NCI-H526 (cell line): ENCODE measurements at regions not wholly inside any gene's neighbourhood (a gene's known extent, or its start where the extent isn't known, plus 50 kb on each side); places are given as distances from the start of the nearest gene placed in this dataset.
"Not testable (repeated sequence)": the region's sequence is repeated elsewhere in the genome, so short reads cannot be mapped to it uniquely, and the experiment has no call there.

Source experiments
- DNase-seq, 2 experiments: peaks; one replicate each; lab custom pipeline; 2025; lab: John Stamatoyannopoulos, UW

DNA sequence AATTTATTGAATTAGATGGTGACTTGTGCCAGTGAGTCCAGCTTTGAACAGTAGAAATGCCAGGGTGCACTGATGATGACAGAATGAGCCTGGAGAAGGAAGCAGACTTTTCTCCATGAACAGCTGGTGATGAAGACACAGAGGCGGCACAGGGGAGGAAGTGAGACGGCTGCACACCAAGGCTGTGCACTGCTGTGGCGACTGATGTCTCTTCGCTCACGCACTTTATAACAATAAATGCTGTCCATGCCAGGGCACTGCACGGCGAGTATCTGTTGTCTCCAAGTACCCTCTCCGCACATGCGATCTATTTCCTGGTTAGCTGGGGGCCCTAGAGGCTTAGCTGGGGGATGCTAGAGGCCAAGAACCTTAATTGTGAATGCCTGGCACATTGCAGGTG, 175.2 kb downstream of the TMEM200C start:
- DNase-seq, result no peak

DNA sequence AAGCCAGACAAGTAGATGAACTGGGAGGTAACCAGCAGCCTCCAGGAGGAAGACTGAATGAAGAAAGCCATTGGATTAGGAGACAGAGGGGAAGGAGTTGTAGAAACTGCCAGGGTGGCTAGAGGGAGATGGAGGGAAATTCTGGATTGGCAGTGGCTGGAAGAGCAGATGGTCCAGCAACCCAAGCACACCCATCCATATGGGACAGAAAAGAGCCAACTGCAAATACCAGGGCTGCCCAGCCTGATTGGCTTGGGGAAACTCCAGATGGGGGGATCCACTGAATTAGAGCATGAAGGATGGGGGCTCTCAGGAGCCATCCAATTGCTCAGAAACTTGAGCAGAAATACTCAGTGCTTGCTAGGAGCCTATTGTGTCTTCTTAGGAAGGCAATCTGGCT, 173.5 kb upstream of the EPB41L3 start:
- no peak for DNase-seq

DNA sequence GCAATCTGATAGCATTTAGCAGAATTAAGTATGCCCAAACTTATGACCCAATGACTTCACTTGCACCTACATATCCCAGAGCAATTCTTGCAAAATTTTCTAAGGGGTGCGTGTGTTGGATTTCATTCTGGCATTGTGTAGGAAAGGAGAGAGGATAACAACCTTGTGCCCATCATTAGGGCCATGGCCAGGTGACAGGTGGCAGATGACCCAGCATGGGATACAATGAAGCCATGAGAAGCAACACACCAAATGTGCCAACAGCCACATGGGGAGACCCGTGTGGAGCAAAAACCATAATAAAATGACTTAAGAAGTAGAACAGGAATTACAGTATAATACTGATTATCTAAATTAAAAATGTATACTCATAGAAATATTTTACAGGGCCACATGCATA, 166.9 kb upstream of the EPB41L3 start:
- no peak for DNase-seq

DNA sequence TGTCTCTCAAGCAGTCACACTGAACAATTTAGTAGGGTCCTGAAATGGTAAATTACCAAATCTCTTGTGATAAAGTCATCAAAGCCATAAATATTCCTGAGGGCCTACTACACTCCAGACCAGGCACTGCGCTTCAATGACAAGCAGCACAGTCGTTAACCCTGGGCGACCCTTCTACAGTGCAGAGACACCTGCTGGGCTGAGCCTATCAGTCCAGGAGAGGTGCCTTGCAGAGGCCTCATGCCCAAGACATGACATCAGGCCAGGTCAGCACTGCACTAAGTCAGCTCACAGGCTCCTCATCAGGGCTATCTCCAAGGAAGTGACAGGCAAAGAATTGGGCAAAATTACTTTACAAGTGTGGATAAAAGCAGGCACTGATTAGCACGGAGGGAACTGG, 166.4 kb upstream of the EPB41L3 start:
- DNase-seq, result no peak

DNA sequence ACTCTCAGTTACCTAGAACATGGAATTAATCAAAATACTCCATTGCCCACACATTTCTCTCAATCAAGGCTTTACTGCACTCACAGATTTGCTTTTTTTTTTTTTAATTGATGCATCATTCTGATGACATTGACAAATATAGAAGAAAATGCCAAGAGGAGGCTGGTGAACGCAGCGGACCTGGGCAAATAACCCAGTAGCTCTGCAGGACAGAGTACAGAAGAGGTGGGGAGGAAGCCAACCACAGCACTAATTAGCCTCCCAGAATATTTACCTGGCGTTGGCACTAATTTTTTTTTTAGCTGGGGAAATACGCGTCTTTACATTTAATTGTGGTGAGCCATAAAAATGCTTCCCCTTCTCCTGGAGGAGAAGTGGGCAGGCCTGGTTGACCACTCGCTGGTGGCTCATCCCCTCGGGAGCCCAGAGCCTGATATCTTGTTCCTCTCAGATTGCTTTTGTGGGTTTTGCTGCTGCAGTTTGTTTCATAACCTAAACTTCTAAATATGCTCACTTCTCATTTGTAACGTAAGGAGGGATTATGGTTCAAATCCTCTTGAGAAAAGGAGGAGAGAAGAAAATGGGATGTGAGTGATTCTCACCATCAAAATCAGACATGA, 165.8 kb upstream of the EPB41L3 start:
- no peak for DNase-seq

DNA sequence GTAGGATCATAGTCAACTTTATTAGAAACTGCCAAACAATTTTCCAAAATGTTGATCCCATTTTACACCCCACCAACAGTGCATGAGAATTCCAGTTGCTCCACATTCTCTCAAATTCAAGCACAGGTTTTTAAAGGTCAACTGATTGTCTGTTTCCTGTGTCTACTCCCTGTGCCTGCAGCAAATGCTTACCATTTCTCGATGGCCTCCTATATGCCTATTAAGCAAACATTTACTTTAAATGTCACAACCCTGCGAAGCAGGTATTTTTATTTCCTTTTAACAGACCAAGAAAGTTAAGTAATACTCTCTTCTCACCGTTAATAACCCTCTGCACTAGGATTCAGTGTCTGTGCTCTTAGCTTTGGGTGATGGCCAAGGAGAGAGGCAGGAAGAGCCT, 163.8 kb upstream of the EPB41L3 start:
- DNase-seq, result no peak

DNA sequence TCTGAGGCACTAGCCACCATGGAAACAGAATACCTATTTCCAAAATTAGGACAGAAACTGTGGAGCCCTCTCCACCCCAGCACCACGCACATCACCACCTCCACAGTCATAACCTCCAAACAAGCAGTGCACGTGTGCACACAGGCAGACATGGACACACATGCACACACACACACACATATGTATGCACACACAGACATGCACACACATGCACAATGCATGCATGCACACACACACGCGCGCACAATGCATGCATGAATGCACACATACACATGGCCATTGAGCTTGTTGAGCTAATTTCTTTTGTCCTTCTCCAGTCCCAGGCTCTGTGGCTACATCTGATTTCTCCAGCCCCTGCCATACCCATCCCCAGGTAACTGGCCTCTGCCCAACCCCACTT, 161.6 kb upstream of the EPB41L3 start:
- no peak for DNase-seq

DNA sequence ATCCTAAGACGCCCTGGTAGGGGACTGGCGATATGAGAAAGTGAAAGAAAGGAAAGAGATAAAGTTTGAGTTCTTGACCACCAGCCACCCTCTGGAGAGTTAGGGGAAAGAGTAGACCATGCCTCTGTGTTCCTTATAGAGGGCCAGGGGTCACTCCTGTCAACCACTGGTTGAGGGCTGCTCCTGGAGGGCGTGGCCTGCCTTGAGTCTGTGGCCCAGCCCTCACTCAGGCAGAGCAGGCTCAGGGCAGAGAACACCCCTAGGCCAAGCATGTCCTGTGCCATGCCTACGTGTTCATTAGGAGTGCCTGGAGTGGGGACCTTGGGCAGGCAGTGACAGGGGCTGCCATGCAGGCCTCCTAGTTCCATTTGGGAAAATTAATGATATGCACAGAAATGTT, 161.1 kb upstream of the EPB41L3 start:
- no peak for DNase-seq

DNA sequence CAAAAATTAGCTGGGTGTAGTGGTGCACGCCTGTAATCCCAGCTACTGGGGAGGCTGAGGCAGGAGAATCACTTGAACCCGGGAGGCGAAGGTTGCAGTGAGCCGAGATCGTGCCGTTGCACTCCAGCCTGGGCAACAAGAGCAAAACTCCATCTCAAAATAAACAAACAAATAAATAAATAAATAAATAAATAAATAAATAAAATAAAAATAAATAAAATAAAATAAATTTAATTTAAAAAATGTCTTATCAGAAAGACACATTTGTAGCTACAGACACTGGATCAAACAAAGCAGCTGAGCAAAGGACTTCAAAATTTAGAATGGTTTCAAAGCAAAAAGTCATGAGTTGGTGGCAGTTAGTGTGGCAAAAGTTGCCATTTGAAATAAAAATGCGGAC, 158.2 kb upstream of the EPB41L3 start:
- DNase-seq, result not testable (repeated sequence)

DNA sequence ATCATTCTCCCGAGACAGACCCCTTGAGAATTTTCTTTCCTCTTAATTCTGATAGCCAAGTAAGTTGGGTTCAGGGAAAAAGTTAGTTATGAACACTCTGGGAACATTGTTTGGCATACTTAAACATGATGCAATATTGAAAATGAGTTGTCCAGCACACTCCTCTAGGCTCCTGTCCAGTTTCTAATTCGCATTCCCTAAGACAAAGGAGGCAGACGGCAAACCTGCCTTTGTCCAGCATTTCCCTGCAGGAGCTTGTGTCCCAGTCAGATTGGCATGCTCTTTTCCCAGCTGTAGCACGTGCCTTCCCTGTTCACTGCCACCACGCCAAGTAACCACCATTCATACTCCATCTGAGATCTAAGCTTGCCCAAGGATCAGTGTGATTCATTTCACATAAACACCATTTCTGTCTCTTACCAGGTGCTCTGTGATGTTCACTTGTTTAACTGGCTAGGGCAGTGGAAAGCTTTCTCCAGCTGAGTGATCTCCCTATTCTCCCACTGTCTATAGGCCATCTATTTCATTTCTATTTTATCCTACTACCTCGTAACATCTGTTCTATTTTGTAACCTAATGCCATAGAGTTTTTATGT, 150.0 kb upstream of the EPB41L3 start:
- no peak for DNase-seq

DNA sequence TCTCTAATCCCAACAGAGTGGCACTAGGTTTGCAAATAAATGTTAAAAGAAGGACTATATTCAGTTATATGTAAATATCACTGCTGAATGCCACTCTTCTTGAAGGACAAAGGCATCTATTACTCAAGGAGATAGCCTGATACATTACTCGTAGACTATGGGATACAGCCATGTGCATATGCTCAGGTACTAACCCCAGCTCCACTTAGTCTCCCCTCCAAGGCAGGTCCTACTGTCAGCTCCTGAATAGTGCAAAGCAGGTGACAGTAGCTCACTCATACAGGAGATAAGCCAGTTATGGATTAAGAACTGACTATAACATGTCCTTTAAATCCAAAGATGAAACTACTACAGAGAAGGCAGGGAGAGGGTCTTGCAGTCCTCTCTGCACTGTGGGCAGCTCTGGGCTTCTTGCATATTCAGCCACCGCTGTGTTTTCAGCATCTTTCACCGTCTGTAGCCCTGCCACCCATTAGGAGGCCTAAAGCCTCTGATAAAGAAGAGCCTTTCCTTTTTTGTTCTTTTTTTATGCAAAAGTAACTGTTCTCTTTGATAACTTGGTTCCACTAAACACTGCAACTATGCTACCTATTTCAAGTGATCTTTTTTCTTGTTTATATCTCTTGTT, 135.1 kb upstream of the EPB41L3 start:
- no peak for DNase-seq

DNA sequence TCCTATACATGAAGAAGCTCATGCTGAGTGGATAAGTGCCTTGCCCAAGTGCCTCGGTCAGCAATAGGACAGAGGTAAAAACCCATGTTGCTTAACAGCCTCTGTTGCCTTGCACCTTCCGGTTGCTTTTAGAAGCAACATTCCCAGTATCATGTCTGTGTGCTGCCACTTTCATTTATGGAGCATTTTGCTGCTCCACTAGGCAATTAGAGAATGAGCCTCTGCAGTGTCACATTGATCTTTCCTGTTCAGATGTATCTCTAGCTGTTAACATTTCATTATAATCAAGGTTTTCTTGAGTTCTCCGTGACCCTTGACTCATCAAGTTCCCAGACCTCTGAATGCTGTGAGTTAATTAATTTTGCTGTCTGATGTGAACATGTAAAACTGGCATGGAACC, 134.5 kb upstream of the EPB41L3 start:
- no peak for DNase-seq

DNA sequence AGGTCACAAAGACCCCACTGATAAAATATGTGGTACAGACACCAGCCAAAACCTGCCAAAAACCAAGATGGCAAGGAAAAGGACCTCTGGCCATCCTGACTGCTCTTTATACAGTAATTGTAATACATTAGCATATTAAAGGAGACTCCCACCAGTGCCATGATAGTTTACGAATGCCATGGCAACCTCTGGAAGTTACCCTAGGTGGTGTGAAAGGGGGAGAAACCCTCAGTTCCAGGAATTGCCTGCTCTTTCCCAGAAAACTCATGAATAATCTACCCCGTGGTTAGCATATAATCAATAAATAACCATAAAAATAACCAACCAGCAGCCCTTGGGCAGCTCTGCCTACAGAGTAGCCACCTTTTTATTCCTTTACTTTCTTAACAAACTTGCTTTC, 129.8 kb upstream of the EPB41L3 start:
- no peak for DNase-seq

DNA sequence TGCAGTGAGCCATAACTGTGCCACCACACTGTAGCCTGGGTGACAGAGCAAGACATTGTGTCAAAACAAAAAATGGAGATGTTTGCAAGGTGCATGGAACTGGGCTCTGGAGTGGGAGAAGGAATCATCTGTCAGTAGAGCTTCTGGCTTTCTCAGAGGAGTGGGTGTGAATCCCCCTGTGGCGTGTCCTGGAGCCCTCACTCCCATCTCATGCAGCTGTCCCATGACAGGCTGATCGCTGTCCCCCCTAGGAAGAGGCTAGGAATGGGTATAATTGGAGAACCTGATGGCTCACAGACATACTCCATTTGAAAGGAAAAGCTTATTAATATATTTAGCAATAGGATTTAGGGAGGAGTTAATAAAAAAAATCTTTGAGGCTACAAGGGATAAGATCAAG, 125.8 kb upstream of the EPB41L3 start:
- no peak for DNase-seq

DNA sequence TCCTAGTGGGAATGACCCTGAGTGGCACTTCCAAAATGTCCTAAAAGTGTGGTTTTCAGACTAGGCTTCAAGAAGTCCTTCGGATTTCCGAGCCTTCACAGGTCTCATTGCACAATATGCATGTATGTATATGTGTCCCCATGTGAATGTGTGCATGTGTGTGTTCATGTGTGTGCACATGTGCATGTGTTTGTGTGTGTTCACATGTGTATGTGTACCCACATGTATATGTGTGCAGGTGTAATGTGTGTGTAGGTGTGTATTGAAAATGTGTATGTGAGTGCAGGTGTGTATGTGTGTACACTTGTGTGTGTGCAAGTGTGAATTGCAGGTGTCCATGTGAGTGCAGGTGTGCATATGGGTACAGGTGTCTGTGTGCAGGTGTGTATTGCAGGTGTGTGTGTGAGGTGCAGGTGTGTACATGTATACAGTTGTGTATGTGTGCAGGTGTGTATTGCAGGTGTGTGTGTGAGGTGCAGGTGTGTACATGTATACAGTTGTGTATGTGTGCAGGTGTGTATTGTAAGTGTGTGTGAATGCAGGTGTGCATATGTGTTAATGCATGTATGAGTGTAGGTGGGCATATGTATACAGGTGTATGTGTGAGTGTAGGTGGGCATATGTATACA, 124.4 kb upstream of the EPB41L3 start:
- no peak for DNase-seq

DNA sequence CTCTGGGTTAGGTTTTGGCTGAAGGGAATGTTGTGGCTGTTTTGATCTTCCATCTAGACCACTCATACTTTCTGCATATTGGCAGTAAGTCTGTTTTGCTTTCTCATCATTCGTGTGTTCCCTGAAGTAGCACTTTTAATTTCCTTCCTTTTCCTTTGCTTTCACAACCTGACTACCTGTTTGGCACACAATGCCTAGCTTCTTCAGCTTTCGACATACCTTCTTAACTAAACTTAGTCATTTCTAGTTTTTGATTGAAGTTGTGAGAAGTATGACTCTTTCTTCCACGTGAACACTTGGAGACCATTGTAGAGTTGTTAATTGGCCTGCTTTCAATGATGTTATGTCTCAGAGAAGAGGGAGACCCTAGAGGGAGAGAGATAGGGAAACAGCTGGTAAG, 123.6 kb upstream of the EPB41L3 start:
- DNase-seq, result no peak

DNA sequence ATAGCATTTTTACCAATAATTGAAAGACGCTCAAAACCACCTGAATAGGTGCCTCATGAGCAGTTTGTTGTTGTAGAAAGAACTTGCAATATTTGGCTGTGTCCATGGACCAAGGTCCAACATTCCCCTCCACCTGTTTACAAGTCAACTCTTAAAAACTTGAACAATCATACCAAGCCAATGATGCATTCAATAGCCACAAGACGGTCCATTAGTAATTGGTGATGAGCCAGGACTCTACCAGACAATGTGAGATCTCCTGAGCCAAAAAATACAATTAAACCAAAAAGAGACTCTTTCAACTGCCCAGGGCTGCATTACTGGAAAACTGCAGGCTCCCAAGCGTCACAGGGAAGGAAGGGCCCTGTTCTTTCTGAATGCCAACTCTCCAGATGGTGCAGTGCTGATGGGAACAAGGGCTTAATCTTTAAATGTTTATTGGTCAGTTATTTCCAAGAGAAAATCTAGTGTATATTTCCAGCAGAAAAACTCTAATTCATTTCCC, 118.8 kb upstream of the EPB41L3 start:
- DNase-seq, result no peak

DNA sequence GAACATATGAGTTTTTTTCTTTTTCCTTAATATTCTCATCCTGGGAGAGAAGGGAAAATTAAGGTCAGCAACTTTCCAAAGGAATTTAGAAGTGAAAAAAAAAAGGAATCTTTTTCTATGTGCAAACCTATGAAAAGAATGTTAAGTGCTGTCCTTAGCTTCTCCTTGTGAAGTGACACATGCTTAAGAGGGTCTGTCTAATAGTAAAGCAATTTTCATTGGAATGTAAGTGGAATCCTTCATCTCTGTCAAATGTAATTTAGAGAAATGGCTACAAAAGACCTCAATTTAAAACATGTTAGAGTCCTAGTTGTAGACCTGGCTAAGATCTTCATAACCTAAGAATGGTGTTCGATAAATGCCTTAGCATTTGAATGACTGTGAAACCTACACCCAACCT, 117.4 kb upstream of the EPB41L3 start:
- no peak for DNase-seq

DNA sequence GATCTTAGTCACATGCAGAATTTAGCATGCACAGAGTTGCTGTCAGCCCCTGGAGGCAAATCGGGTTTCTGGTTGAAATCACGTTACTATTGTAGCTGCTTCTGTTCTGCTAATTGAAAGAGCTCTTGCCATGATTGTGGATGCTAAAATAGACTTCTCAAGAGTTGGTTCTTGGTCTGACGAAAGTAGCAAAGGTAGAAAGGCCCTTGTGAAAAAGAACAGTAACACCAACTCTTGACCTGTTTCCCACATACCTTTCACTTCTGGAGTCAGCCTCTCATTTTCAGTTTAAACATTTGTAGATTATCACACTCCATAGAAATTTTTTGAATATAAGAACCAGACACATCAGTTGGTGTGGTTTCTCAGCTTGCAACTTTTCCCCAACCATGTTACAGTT, 110.0 kb upstream of the EPB41L3 start:
- no peak for DNase-seq

DNA sequence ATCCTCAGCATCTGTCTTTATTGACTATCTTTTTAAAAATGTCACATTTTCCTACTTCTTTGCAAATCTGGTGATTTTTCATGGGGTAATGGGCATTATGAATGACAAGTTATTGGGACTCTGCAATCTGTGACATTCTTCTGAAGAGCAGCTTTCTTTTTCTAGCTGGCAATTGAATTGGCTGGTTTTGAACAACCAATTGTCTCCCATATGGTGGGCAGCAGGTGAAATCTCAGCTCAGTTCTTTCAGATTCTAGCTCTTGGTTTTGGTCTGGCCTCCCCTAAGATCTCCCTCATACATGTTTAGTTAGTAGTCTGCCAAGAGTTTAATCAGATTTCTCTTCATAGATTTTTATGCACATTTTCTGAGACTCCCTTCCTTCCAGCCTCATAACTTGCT, 107.9 kb upstream of the EPB41L3 start:
- no peak for DNase-seq

DNA sequence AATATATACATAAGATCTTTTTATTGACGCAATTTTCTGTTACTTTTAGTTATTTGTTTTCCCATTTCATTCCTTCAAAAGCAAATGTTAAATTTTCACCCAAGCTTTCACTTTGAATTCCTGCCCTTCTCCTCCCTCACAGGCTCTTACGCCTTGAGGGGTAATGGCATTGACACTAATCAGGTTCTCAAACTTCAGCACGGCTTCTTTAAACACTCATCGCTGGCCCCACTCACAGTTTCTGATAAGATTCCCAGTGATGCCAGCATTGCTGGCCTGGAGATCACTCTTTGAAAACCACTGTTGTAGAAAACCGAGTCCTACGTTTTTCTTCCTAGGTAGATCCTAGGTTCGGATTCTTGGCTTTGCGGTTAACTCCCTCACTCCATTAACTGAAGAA, 105.6 kb upstream of the EPB41L3 start:
- DNase-seq, result no peak

DNA sequence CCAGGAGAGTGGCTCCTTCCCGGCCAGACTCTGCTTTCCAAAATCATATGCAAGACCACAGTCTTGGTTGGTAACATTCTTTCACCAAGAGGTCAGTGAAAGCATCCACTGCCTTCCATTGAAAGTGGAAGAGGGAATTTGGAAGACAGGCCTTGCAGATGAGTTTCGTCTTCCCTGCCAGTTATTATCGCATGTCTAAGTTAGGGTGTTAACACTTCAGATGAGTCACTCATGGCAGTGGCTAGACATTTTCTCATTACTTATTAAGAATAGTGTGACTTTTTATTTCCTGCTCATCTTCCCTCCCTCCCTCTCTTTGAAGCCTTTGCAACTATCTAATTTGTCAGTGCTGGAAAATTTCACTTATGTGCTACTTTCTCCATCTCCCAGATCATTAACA, 102.9 kb upstream of the EPB41L3 start:
- DNase-seq, result no peak

DNA sequence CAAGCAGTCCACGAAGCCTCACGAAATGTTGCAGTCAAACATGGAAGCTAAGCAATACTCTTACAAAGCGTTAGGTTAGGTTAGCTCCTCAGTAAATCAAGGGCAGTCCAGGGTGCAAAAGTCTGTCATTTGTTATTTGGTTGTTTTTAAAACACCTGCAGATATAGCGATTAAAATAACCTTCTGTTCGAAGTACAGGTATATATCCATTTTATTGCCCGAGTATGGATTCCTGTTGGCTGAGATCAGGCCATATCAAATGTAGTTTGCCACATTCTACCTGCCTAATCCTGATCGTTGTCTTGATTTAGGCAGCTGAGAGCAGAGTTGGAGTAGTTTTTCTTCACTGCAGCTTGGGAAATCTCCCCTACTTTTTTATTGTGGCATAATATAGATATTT, 99.5 kb upstream of the EPB41L3 start:
- DNase-seq, result no peak
